Mesendoderm (in vitro differentiated cells): ENCODE measurements at regions not wholly inside any gene's neighbourhood (a gene's known extent, or its start where the extent isn't known, plus 50 kb on each side); places are given as distances from the start of the nearest gene placed in this dataset. TPM values are rescaled to one million over a fixed set of nuclear protein-coding genes. Genes with fewer than 3 reads are reported as not detected.

ENCODE experiments used
- DNase-seq: peaks from one replicate; pipeline ENCODE4 v3.0.0; 2013
- H2AK5ac ChIP-seq: 2 replicates; pipeline ENCODE4 v1.6.1; 2013; ENCODE audit warnings: low read length, inconsistent platforms
- H2BK120ac ChIP-seq: 2 replicates; pipeline ENCODE4 v1.6.1; 2013; ENCODE audit warnings: low read depth, mild to moderate bottlenecking, low read length, moderate library complexity, mixed read lengths
- H2BK15ac ChIP-seq: replicated peaks from 2 replicates; pipeline ENCODE4 v1.6.1; 2013; ENCODE audit warnings: low read depth, mild to moderate bottlenecking, moderate library complexity
- H2BK5ac ChIP-seq: 2 replicates; pipeline ENCODE4 v1.6.1; 2013; ENCODE audit warnings: low read length, inconsistent platforms
- H3K18ac ChIP-seq: 2 replicates; pipeline ENCODE4 v1.6.1; 2013; ENCODE audit warnings: mild to moderate bottlenecking, low read length, mixed read lengths
- H3K23ac ChIP-seq: one replicate; pipeline ENCODE4 v1.6.1; 2013; ENCODE audit warnings: low read length
- H3K27ac ChIP-seq: 2 replicates; pipeline ENCODE4 v1.5.1; 2013; ENCODE audit warnings: low read depth, mild to moderate bottlenecking, inconsistent platforms, low read length, moderate library complexity
- H3K27me3 ChIP-seq: 2 replicates; pipeline ENCODE4 v1.6.1; 2013; ENCODE audit warnings: low read length, control low read depth, mild to moderate bottlenecking, inconsistent platforms; ENCODE audit not compliant: insufficient read depth, poor library complexity
- H3K36me3 ChIP-seq: 2 replicates; pipeline ENCODE4 v1.6.1; 2013; ENCODE audit warnings: low read length, inconsistent platforms; ENCODE audit not compliant: control insufficient read depth, insufficient read depth
- H3K4ac ChIP-seq: one replicate; pipeline ENCODE4 v1.6.1; 2013; ENCODE audit warnings: low read depth, mild to moderate bottlenecking, low read length, moderate library complexity
- H3K4me1 ChIP-seq: 2 replicates; pipeline ENCODE4 v1.6.1; 2013; ENCODE audit warnings: low read depth, low read length, inconsistent platforms; ENCODE audit not compliant: control insufficient read depth
- H3K4me2 ChIP-seq: 2 replicates; pipeline ENCODE4 v1.6.1; 2013; ENCODE audit warnings: low read length
- H3K4me3 ChIP-seq: 2 replicates; pipeline ENCODE4 v1.5.1; 2013; ENCODE audit warnings: mild to moderate bottlenecking, low read length
- H3K56ac ChIP-seq: one replicate; pipeline ENCODE4 v1.6.1; 2013; ENCODE audit warnings: low read length
- H3K79me1 ChIP-seq: 2 replicates; pipeline ENCODE4 v1.6.1; 2013; ENCODE audit warnings: low read length, inconsistent platforms
- H3K79me2 ChIP-seq: 2 replicates; pipeline ENCODE4 v1.6.1; 2013; ENCODE audit warnings: mild to moderate bottlenecking, low read length; ENCODE audit not compliant: control insufficient read depth, insufficient read depth
- H3K9ac ChIP-seq: 2 replicates; pipeline ENCODE4 v1.6.1; 2013; ENCODE audit warnings: low read length, inconsistent platforms
- H4K5ac ChIP-seq: one replicate; pipeline ENCODE4 v1.6.1; 2013; ENCODE audit warnings: low read length
- H4K8ac ChIP-seq: one replicate; pipeline ENCODE4 v1.6.1; 2013; ENCODE audit warnings: low read depth, mild to moderate bottlenecking, control low read depth, low read length, moderate library complexity
- WGBS: extraction: QIAGEN DNeasy Blood & Tissue Kit; methylation state at CpG from one replicate; pipeline ENCODE4 v1.1.7; 2013; ENCODE audit warnings: low lambda C conversion rate, missing lambda C conversion rate; ENCODE audit not compliant: insufficient coverage; ENCODE audit errors: extremely low coverage; 5-methylcytosine and 5-hydroxymethylcytosine counted together
- small RNA-seq: library from polyadenylated mRNA; stranded (forward); fragments of <200 nt; extraction: miRNeasy Mini kit (QIAGEN cat#:217004); gene quantifications from one replicate; pipeline ENCODE3, GENCODE V24; 2013; ENCODE audit not compliant: insufficient read depth

- H3K4me2 ChIP-seq: no peak overlapping the region
- H3K4me3 ChIP-seq: no peak overlapping the region
- no peak for DNase-seq
- no peaks in the 10 kb centered on the region for H3K79me1 ChIP-seq
- WGBS: no CpG with 5 or more reads among the region's 8 CpGs
- no peak overlapping the region for H2BK5ac ChIP-seq
- H3K56ac ChIP-seq: no peak overlapping the region
- no peak overlapping the region for H2AK5ac ChIP-seq
- no peaks in the 10 kb centered on the region for H3K36me3 ChIP-seq
- no peaks in the 10 kb centered on the region for H3K27me3 ChIP-seq
- H3K4me1 ChIP-seq: no peaks in the 10 kb centered on the region
- H3K27ac ChIP-seq: no peak overlapping the region
- H4K5ac ChIP-seq: no peak overlapping the region
- no peak overlapping the region for H3K18ac ChIP-seq
- no peak overlapping the region for H2BK120ac ChIP-seq
- no peak overlapping the region for H4K8ac ChIP-seq
- no peaks in the 10 kb centered on the region for H3K79me2 ChIP-seq
- no peak overlapping the region for H2BK15ac ChIP-seq
- H3K4ac ChIP-seq: no peak overlapping the region
- H3K23ac ChIP-seq: no peak overlapping the region
- no peak overlapping the region for H3K9ac ChIP-seq
Measured at GRCh38 chr15:75763137-75763611, 50.5 kb upstream of the CSPG4 start.

Small RNA genes in the stretch of these regions (small RNA-seq; reads per million reads assigned to genes)
- gene RN7SL319P: not detected
